RCC 7860 (cell line): ENCODE measurements at regions not wholly inside any gene's neighbourhood (a gene's known extent, or its start where the extent isn't known, plus 50 kb on each side); places are given as distances from the start of the nearest gene placed in this dataset.
A peak's percentile ranks its signal among the peaks of the same experiment; 100 is the strongest.
"Not testable (repeated sequence)": the region's sequence is repeated elsewhere in the genome, so short reads cannot be mapped to it uniquely, and the experiment has no call there.

Experiments
- DNase-seq: peaks from one replicate; pipeline ENCODE4 v3.0.0-alpha.2; 2015; ENCODE audit warnings: low spot score
- FAIRE-seq: peaks from 2 replicates; lab custom pipeline; 2012; peaks lifted over from hg19 to GRCh38; lab: Jason Lieb, UNC

- FAIRE-seq (no peak), DNase-seq (no peak)
These were observed 81.3 kb upstream of the BHLHE40 start for GRCh38 chr3:4897765-4898453.

GRCh38 chr3:4898454-4899313, 80.6 kb upstream of the BHLHE40 start:
- DNase-seq (peak; percentile 50), FAIRE-seq (peak; percentile 54)

GRCh38 chr3:4899710-4900109, 79.5 kb upstream of the BHLHE40 start:
- FAIRE-seq (no peak), DNase-seq (no peak)

- FAIRE-seq (no peak), DNase-seq (no peak)
These were observed 78.9 kb upstream of the BHLHE40 start for GRCh38 chr3:4900298-4900697.

GRCh38 chr3:4904811-4905695, 74.2 kb upstream of the BHLHE40 start:
- DNase-seq: no peak
- no peak for FAIRE-seq

GRCh38 chr3:4906107-4906621, 73.1 kb upstream of the BHLHE40 start:
- DNase-seq (peak; percentile 93), FAIRE-seq (peak; percentile 89)

GRCh38 chr3:4907050-4907449, 72.2 kb upstream of the BHLHE40 start:
- no peak for FAIRE-seq
- no peak for DNase-seq

GRCh38 chr3:4907643-4908432, 71.4 kb upstream of the BHLHE40 start:
- no peak for FAIRE-seq

GRCh38 chr3:4908433-4909156, 70.6 kb upstream of the BHLHE40 start:
- no peak for DNase-seq
- FAIRE-seq: no peak

More at GRCh38 chr3:4907643-4908432, 71.4 kb upstream of the BHLHE40 start:
- DNase-seq: no peak

GRCh38 chr3:4914464-4914863, 64.8 kb upstream of the BHLHE40 start:
- no peak for DNase-seq
- no peak for FAIRE-seq

GRCh38 chr3:4921589-4921988, 57.6 kb upstream of the BHLHE40 start:
- DNase-seq, FAIRE-seq: not testable (repeated sequence)

- DNase-seq (no peak), FAIRE-seq (no peak)
These were observed 52.3 kb upstream of the BHLHE40 start for GRCh38 chr3:4926892-4927291.

GRCh38 chr3:4928277-4928789, 50.9 kb upstream of the BHLHE40 start:
- DNase-seq (no peak), FAIRE-seq (no peak)
